MM.1S (cell line): ENCODE measurements at regions not wholly inside any gene's neighbourhood (a gene's known extent, or its start where the extent isn't known, plus 50 kb on each side); places are given as distances from the start of the nearest gene placed in this dataset.

Experiments
- CTCF ChIP-seq: fragments of 300-600 bp; sonication (generic); IDR thresholded peaks from 2 replicates; pipeline ENCODE4 v1.5.1; 2016; ENCODE audit warnings: antibody characterized with exemption, low read length, mixed read lengths
- EZH2 ChIP-seq: fragments of 300-600 bp; sonication (generic); optimal IDR thresholded peaks from 2 replicates; pipeline ENCODE3; 2017; ENCODE audit warnings: low read depth, mild to moderate bottlenecking, antibody characterized with exemption, low read length, mixed read lengths
- EZH2phosphoT487 ChIP-seq: fragments of 300-600 bp; sonication (generic); IDR thresholded peaks from 2 replicates; pipeline ENCODE4 v1.6.1; 2018; ENCODE audit warnings: antibody characterized with exemption, low read length

DNA sequence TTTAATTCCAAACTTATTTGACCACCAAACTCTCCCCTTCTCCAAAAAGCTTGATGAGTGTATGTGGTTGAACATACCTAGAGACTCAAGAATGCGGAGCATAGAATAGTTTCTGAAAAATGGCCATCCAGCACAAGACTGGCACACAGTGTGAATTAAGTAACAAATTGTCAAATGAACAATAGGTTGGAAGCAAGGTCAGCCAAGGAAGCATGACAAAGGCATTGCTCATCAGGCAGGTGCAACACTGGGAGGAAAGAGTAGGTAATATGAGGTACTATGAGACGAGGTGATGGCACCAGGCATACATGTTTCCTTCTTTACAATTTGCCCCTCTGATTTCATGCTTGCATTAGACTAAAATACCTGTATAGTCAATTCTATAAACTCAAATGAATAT lies 73.7 kb downstream of the DKK1 start:
- TF ChIP-seq CTCF (no peak), EZH2 (no peak), EZH2phosphoT487 (no peak)
